HG03442 (cell line): ENCODE measurements at regions not wholly inside any gene's neighbourhood (a gene's known extent, or its start where the extent isn't known, plus 50 kb on each side); places are given as distances from the start of the nearest gene placed in this dataset.
"Not testable (repeated sequence)": the region's sequence is repeated elsewhere in the genome, so short reads cannot be mapped to it uniquely, and the experiment has no call there.

Experiments used
- ATAC-seq: cut with Tn5 transposase; IDR thresholded peaks from one replicate; pipeline ENCODE4 v1.9.1; 2021; ENCODE audit warnings: mild to moderate bottlenecking, moderate library complexity; ENCODE audit not compliant: unreplicated experiment

- no peak for ATAC-seq
Observed at GRCh38 chr2:236819275-236820002, 249.8 kb downstream of the ACKR3 start.

GRCh38 chr2:236820763-236821344, 251.2 kb downstream of the ACKR3 start:
- ATAC-seq, result no peak

DNA sequence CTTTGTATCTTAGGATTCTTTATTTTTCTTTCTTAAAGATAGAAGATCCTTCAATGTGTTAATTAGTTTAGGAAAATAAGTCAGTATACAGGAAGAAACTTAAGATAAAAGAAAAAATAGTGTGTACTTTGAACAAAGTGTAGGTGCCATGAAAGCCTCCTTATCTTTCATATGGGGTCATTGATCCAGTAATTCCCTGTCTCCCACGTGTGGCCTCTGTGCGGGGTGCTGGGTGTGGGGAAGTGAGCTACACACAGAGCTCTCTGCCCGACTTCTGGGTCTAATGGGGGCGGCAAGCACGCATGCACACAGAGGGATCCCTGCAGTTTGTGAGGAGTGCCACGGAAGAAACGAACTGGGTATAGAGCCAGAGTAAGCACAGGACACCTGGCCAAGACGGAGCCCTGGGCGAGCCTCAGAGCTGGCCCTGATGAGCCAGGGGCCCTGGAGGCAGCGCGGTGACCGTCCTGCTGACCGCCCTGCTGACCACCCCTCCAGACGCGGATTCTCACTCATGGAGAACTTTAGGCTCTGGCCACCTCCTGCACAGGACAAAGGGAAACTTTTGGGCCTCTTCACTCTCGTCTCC, 253.5 kb downstream of the ACKR3 start:
- ATAC-seq, result no peak

DNA sequence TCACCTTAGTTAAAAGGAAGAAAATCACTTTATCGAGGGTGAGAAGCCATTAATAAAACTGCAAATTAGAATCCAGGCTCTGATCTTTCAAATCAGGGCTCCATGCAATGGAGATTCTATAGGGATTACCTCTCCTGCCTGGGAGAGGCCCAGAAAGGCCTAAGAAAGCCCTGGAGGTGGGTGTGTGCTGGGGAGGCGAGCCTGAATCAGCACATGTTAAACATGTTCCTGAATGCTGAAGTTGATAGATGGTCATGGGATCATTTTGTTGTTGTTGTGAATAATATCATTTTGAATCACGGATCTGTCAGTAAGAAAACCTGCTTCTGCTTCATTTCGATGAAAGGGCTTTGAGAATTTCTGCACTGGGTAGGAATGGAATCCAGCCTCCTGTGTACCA, 254.3 kb downstream of the ACKR3 start:
- ATAC-seq, result no peak

GRCh38 chr2:236824836-236825235, 255.2 kb downstream of the ACKR3 start:
- no peak for ATAC-seq

DNA sequence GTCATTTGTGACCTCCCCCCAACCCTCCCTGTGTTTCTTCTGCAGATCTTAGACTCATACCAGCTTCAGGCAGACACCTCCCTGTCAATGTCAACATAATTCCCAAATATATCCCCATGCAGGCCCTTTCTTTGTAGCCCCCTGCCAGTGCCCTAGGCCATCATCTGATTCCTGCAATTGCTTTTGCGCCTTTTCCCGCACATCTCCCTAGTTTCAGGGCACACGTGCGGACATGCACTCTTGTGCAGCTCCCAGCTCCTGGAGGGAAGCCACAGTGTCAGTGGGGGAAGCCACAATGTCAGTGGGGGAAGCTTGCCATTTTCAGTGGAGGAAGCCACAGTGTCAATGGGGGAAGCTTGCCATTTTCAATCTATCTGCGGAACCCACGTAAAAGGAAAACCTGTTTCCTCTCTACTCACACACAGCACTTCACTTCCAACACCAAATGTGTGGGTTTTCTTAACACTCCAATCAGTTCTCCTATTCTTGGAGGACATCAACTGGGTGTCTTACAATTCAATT, 256.4 kb downstream of the ACKR3 start:
- no peak for ATAC-seq

DNA sequence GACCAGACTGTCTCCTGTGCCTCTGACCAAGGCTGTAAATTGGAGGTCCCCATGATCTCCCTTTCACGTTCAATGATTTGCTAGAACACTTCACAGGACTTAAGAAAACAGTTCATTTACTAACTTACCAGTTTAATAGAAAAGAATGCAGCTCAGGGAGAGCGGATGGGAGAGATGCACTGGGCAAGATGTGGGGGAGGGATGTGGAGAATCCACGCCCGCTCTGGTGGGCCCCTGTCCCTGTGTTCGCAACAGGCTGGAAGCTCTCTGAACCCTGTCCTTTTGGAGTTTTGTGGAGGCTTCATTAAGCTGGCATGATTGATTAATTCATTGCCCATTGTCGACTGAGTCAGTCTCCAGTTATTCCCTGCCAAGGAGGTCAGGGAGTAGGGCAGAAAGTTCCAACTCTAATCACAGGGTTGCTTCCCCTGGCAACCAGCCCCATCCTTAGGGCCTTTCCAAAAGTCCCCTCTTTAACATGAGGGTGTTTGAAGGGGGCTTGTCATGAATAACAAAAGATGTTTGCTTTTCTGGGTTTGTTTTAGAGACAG, 257.1 kb downstream of the ACKR3 start:
- no peak for ATAC-seq

GRCh38 chr2:236827997-236828396, 257.7 kb upstream of the COPS8 start:
- ATAC-seq, result no peak

- ATAC-seq, result no peak
Observed at GRCh38 chr2:236828820-236829219, 256.9 kb upstream of the COPS8 start.

GRCh38 chr2:236830926-236831325, 254.8 kb upstream of the COPS8 start:
- no peak for ATAC-seq

DNA sequence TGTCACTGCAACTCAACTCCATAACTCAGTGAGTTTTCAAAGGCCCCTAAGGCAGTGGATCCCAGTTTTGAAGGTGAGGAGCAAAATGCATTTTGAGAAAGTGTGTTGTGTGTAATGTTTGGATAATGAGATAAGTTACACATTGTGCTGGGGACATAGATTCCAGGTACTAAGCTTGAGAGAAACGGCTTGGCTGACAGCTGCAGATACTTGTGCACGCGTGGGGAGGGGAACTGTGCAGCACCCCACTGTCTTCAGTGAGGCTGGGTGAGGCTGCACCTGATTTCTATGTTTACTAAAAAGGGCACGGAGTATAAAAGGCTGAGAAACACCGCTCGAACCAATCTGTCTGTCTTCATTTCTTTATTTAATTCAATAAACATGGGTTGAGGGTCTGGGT, 254.0 kb upstream of the COPS8 start:
- ATAC-seq, result no peak

DNA sequence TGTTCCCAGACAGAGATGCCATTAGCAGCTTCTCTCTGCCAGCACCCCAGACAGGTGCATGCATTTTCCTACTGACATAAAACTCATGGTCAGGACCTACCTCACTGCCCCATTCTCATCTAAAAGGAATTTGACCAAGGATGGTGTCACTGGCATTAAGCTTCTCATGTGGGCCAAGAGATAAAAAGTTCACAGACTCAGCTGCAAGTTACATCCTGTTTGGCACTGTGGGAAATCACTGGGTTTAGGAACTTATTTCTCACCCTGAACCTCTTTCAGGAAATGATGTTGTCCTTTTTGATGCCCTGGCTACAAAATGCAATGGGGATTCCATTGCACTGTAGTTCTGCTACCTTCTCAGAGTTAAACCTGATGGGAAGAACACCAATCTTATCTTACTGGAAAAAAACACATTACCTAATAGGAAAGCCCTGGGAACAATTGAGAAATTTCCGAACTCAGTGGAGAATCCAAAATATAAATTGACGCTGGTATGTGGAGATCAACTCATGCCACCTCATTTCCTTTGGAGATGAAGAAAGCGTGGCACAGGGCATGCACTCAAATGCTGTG, 252.1 kb upstream of the COPS8 start:
- ATAC-seq, result no peak

DNA sequence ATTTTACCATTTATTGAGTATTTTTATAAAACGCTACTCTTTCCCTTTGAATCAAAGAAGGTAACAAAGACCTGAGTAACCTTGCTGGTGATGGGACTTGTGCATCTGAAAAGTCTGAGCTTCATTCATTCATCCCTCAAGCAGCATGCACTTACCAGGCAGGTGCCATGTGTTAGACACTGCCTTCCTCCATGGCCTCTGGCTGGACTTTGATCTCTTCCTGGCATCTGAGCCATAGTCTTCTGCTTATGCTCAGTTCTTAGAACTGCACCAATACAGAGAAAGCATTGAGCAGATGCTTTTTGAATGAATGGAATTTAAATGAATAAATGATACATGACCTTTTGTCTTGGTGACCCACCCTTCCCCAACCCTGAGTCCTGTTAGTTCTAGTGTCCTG, 251.4 kb upstream of the COPS8 start:
- no peak for ATAC-seq

- no peak for ATAC-seq
Observed at GRCh38 chr2:236835307-236836024, 250.2 kb upstream of the COPS8 start.

- ATAC-seq, result not testable (repeated sequence)
Observed at GRCh38 chr2:236836028-236836427, 249.7 kb upstream of the COPS8 start.

GRCh38 chr2:236840215-236840614, 245.5 kb upstream of the COPS8 start:
- ATAC-seq, result no peak

DNA sequence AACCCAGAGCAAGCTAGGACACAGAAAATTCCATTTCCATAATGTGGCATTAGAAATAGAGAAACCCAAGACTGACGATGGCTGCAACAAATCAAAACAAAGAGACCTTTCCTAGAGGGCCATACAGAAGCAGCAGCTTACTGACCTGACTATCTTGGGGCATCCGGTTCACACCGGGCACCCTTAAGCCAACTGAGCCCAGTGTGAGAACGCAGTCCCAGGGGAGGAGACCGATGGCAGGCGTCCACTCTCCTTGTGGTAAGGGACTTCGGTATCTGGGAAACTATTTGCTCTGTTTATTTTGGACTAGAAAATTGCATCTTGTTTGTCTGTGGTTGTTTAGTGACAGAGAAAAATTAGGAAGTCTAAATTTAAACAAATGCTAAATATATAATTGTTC, 244.8 kb upstream of the COPS8 start:
- ATAC-seq, result no peak

DNA sequence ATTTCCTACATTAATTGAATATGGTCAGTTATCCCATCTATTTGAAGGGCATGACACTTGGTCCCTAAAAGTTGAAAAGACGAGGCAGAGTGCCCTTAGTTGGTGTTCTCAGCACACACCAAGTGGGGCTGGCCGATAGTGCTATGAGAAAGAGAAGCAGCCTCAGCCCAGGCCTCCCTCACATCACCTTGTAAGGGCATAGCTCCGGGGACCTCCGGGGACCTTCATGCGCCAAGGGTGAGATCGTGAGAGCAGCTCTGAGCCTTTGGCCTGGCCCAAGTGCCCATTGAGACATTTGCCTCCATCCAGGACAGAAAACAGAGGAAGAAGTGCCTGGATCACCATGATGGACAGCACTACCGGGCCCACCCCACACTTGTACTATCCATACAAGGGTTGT, 244.3 kb upstream of the COPS8 start:
- no peak for ATAC-seq

GRCh38 chr2:236843161-236843968, 242.3 kb upstream of the COPS8 start:
- no peak for ATAC-seq

GRCh38 chr2:236844711-236845110, 241.0 kb upstream of the COPS8 start:
- ATAC-seq, result no peak
